ENCODE measurements at regions not wholly inside any gene's neighbourhood (a gene's known extent, or its start where the extent isn't known, plus 50 kb on each side); places are given as distances from the start of the nearest gene placed in this dataset.

- TF ChIP-seq CTCF (IDR thresholded peaks at IDR 0.05; ENCODE audit: extremely low read depth in 1 of 2, insufficient read depth in 1 of 2, low read depth in 1 of 2, low read length in 2 of 2) (no peak), POLR2AphosphoS5 (IDR thresholded peaks at IDR 0.05; ENCODE audit: insufficient read depth, low read depth, low read length) (no peak), EZH2 (IDR thresholded peaks at IDR 0.05; ENCODE audit: borderline replicate concordance, low read depth, low read length, severe bottlenecking) (no peak), MAX (IDR thresholded peaks at IDR 0.05; ENCODE audit: insufficient read depth, insufficient read length) (no peak), POLR2A (IDR thresholded peaks at IDR 0.05; ENCODE audit: low read depth, low read length) (no peak)
Observed at GRCh38 chr2:155026651-155027174, 328.2 kb downstream of the KCNJ3 start.
